ENCODE measurements at regions not wholly inside any gene's neighbourhood (a gene's known extent, or its start where the extent isn't known, plus 50 kb on each side); places are given as distances from the start of the nearest gene placed in this dataset.

GRCh38 chr20:48547664-48548063 is 280.1 kb downstream of the PREX1 start:
- no peak overlapping the region for H3K9ac ChIP-seq (ENCODE audit: low read length)
- no peaks in the 10 kb centered on the region for H3K36me3 ChIP-seq (ENCODE audit: control insufficient read depth, insufficient read depth, low read length)
- H3K27ac ChIP-seq (ENCODE audit: low read depth, low read length), result no peak overlapping the region
- H3K4me3 ChIP-seq (ENCODE audit: low read length), result no peak overlapping the region
- no peaks in the 10 kb centered on the region for H3K4me1 ChIP-seq (ENCODE audit: control insufficient read depth, insufficient read depth, low read length)
- H3K27me3 ChIP-seq (ENCODE audit: control insufficient read depth, insufficient read depth, low read length), result no peaks in the 10 kb centered on the region

- H3K36me3 ChIP-seq (ENCODE audit: control insufficient read depth, insufficient read depth, low read length), result no peaks in the 10 kb centered on the region
- H3K4me1 ChIP-seq (ENCODE audit: control insufficient read depth, insufficient read depth, low read length), result no peaks in the 10 kb centered on the region
- no peaks in the 10 kb centered on the region for H3K27me3 ChIP-seq (ENCODE audit: control insufficient read depth, insufficient read depth, low read length)
- no peak overlapping the region for H3K27ac ChIP-seq (ENCODE audit: low read depth, low read length)
- H3K9ac ChIP-seq (ENCODE audit: low read length), result no peak overlapping the region
- no peak overlapping the region for H3K4me3 ChIP-seq (ENCODE audit: low read length)
Observed at GRCh38 chr20:48544402-48545339, 283.1 kb downstream of the PREX1 start.

GRCh38 chr20:48541581-48542071 is 286.2 kb downstream of the PREX1 start:
- Histone ChIP-seq H3K27me3 (ENCODE audit: control insufficient read depth, insufficient read depth, low read length) (no peaks in the 10 kb centered on the region), H3K4me3 (ENCODE audit: low read length) (no peak overlapping the region), H3K4me1 (ENCODE audit: control insufficient read depth, insufficient read depth, low read length) (no peaks in the 10 kb centered on the region)

GRCh38 chr20:48538856-48539255 is 288.9 kb downstream of the PREX1 start:
- Histone ChIP-seq H3K4me1 (ENCODE audit: control insufficient read depth, insufficient read depth, low read length) (no peaks in the 10 kb centered on the region), H3K27ac (ENCODE audit: low read depth, low read length) (no peak overlapping the region), H3K36me3 (ENCODE audit: control insufficient read depth, insufficient read depth, low read length) (no peaks in the 10 kb centered on the region), H3K9ac (ENCODE audit: low read length) (no peak overlapping the region), H3K4me3 (ENCODE audit: low read length) (no peak overlapping the region), H3K27me3 (ENCODE audit: control insufficient read depth, insufficient read depth, low read length) (no peaks in the 10 kb centered on the region)

More at GRCh38 chr20:48541581-48542071, 286.2 kb downstream of the PREX1 start:
- no peaks in the 10 kb centered on the region for H3K36me3 ChIP-seq (ENCODE audit: control insufficient read depth, insufficient read depth, low read length)
- no peak overlapping the region for H3K9ac ChIP-seq (ENCODE audit: low read length)
- no peak overlapping the region for H3K27ac ChIP-seq (ENCODE audit: low read depth, low read length)

GRCh38 chr20:48538058-48538825 is 289.6 kb downstream of the PREX1 start:
- H3K27ac ChIP-seq (ENCODE audit: low read depth, low read length), result no peak overlapping the region
- no peak overlapping the region for H3K9ac ChIP-seq (ENCODE audit: low read length)
- no peaks in the 10 kb centered on the region for H3K4me1 ChIP-seq (ENCODE audit: control insufficient read depth, insufficient read depth, low read length)
- H3K36me3 ChIP-seq (ENCODE audit: control insufficient read depth, insufficient read depth, low read length), result no peaks in the 10 kb centered on the region
- H3K4me3 ChIP-seq (ENCODE audit: low read length), result no peak overlapping the region
- no peaks in the 10 kb centered on the region for H3K27me3 ChIP-seq (ENCODE audit: control insufficient read depth, insufficient read depth, low read length)

- Histone ChIP-seq H3K9ac (ENCODE audit: low read length) (no peak overlapping the region), H3K27ac (ENCODE audit: low read depth, low read length) (no peak overlapping the region), H3K4me3 (ENCODE audit: low read length) (no peak overlapping the region), H3K36me3 (ENCODE audit: control insufficient read depth, insufficient read depth, low read length) (no peaks in the 10 kb centered on the region), H3K27me3 (ENCODE audit: control insufficient read depth, insufficient read depth, low read length) (no peaks in the 10 kb centered on the region), H3K4me1 (ENCODE audit: control insufficient read depth, insufficient read depth, low read length) (no peaks in the 10 kb centered on the region)
Observed at GRCh38 chr20:48536206-48536605, 291.6 kb downstream of the PREX1 start.

- Histone ChIP-seq H3K4me3 (ENCODE audit: low read length) (no peak overlapping the region), H3K4me1 (ENCODE audit: control insufficient read depth, insufficient read depth, low read length) (no peaks in the 10 kb centered on the region), H3K27me3 (ENCODE audit: control insufficient read depth, insufficient read depth, low read length) (no peaks in the 10 kb centered on the region), H3K9ac (ENCODE audit: low read length) (no peak overlapping the region), H3K27ac (ENCODE audit: low read depth, low read length) (no peak overlapping the region), H3K36me3 (ENCODE audit: control insufficient read depth, insufficient read depth, low read length) (no peaks in the 10 kb centered on the region)
Observed at GRCh38 chr20:48535556-48535955, 292.2 kb downstream of the PREX1 start.

GRCh38 chr20:48532028-48532427 is 295.8 kb downstream of the PREX1 start:
- no peaks in the 10 kb centered on the region for H3K4me1 ChIP-seq (ENCODE audit: control insufficient read depth, insufficient read depth, low read length)
- H3K4me3 ChIP-seq (ENCODE audit: low read length), result no peak overlapping the region
- no peaks in the 10 kb centered on the region for H3K27me3 ChIP-seq (ENCODE audit: control insufficient read depth, insufficient read depth, low read length)
- H3K9ac ChIP-seq (ENCODE audit: low read length), result no peak overlapping the region
- no peak overlapping the region for H3K27ac ChIP-seq (ENCODE audit: low read depth, low read length)
- no peaks in the 10 kb centered on the region for H3K36me3 ChIP-seq (ENCODE audit: control insufficient read depth, insufficient read depth, low read length)

GRCh38 chr20:48531505-48531904 is 296.3 kb downstream of the PREX1 start:
- H3K27ac ChIP-seq (ENCODE audit: low read depth, low read length), result no peak overlapping the region
- H3K4me3 ChIP-seq (ENCODE audit: low read length), result no peak overlapping the region
- H3K4me1 ChIP-seq (ENCODE audit: control insufficient read depth, insufficient read depth, low read length), result no peaks in the 10 kb centered on the region
- no peaks in the 10 kb centered on the region for H3K36me3 ChIP-seq (ENCODE audit: control insufficient read depth, insufficient read depth, low read length)
- H3K9ac ChIP-seq (ENCODE audit: low read length), result no peak overlapping the region
- no peaks in the 10 kb centered on the region for H3K27me3 ChIP-seq (ENCODE audit: control insufficient read depth, insufficient read depth, low read length)

GRCh38 chr20:48530957-48531356 is 296.8 kb downstream of the PREX1 start:
- H3K9ac ChIP-seq (ENCODE audit: low read length), result no peak overlapping the region
- no peak overlapping the region for H3K4me3 ChIP-seq (ENCODE audit: low read length)
- no peak overlapping the region for H3K27ac ChIP-seq (ENCODE audit: low read depth, low read length)
- H3K36me3 ChIP-seq (ENCODE audit: control insufficient read depth, insufficient read depth, low read length), result no peaks in the 10 kb centered on the region
- H3K27me3 ChIP-seq (ENCODE audit: control insufficient read depth, insufficient read depth, low read length), result no peaks in the 10 kb centered on the region
- no peaks in the 10 kb centered on the region for H3K4me1 ChIP-seq (ENCODE audit: control insufficient read depth, insufficient read depth, low read length)

- no peak overlapping the region for H3K27ac ChIP-seq (ENCODE audit: low read depth, low read length)
- no peaks in the 10 kb centered on the region for H3K36me3 ChIP-seq (ENCODE audit: control insufficient read depth, insufficient read depth, low read length)
- H3K9ac ChIP-seq (ENCODE audit: low read length), result no peak overlapping the region
- no peaks in the 10 kb centered on the region for H3K4me1 ChIP-seq (ENCODE audit: control insufficient read depth, insufficient read depth, low read length)
- H3K27me3 ChIP-seq (ENCODE audit: control insufficient read depth, insufficient read depth, low read length), result peaks cover 3% of the 10 kb centered on the region
- H3K4me3 ChIP-seq (ENCODE audit: low read length), result no peak overlapping the region
Observed at GRCh38 chr20:48528346-48528745, 299.5 kb downstream of the PREX1 start.

GRCh38 chr20:48527771-48528170 is 300.0 kb downstream of the PREX1 start:
- no peaks in the 10 kb centered on the region for H3K36me3 ChIP-seq (ENCODE audit: control insufficient read depth, insufficient read depth, low read length)
- H3K9ac ChIP-seq (ENCODE audit: low read length), result no peak overlapping the region

More at GRCh38 chr20:48527771-48528170, 300.0 kb downstream of the PREX1 start:
- H3K27me3 ChIP-seq (ENCODE audit: control insufficient read depth, insufficient read depth, low read length), result peaks cover 3% of the 10 kb centered on the region
- no peaks in the 10 kb centered on the region for H3K4me1 ChIP-seq (ENCODE audit: control insufficient read depth, insufficient read depth, low read length)
- H3K4me3 ChIP-seq (ENCODE audit: low read length), result no peak overlapping the region
- H3K27ac ChIP-seq (ENCODE audit: low read depth, low read length), result no peak overlapping the region
